ENCODE measurements at regions not wholly inside any gene's neighbourhood (a gene's known extent, or its start where the extent isn't known, plus 50 kb on each side); places are given as distances from the start of the nearest gene placed in this dataset.

DNA sequence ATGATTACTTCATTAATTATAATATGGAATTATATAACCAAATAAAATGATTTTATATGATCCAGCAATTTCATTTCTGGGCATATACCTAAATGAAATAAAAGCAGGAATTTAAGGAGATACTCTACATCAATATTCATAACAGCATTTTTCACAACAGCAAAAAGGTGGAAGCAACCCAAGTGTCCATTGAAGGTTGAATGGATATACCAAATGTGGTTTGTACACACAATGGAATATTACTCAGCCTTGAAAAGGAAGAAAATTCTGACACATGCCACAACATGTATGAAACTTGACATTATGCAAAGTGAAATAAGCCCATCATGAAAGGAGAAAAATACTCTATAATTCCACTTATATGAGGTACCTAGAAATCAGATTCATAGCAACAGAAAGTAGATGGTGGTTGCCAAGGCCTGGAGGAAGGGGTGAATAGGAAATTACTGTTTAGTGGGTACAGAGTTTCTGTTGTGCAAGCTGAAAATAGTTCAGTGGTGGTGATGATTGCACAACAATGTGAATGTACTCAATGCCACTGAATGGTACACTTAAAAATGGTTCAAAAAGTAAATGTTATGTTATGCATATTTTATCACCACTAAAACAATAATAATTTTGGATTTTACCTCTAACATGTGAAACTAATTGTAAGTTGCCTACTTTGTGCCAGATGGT is 471.5 kb downstream of the SPRY1 start:
- no peak for TF ChIP-seq EP300 (IDR thresholded peaks at IDR 0.05)
- TF ChIP-seq, protein P1, sequence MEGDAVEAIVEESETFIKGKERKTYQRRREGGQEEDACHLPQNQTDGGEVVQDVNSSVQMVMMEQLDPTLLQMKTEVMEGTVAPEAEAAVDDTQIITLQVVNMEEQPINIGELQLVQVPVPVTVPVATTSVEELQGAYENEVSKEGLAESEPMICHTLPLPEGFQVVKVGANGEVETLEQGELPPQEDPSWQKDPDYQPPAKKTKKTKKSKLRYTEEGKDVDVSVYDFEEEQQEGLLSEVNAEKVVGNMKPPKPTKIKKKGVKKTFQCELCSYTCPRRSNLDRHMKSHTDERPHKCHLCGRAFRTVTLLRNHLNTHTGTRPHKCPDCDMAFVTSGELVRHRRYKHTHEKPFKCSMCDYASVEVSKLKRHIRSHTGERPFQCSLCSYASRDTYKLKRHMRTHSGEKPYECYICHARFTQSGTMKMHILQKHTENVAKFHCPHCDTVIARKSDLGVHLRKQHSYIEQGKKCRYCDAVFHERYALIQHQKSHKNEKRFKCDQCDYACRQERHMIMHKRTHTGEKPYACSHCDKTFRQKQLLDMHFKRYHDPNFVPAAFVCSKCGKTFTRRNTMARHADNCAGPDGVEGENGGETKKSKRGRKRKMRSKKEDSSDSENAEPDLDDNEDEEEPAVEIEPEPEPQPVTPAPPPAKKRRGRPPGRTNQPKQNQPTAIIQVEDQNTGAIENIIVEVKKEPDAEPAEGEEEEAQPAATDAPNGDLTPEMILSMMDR (IDR thresholded peaks at IDR 0.05) = no peak

All from upper lobe of left lung (tissue), 4 donors.